NCI-H1694 treated with DMSO at 0.1 percent for 48 hours (cell line): ENCODE measurements at regions not wholly inside any gene's neighbourhood (a gene's known extent, or its start where the extent isn't known, plus 50 kb on each side); places are given as distances from the start of the nearest gene placed in this dataset.

ENCODE experiments used
- DNase-seq: peaks from one replicate; lab custom pipeline; 2025; lab: John Stamatoyannopoulos, UW

DNA sequence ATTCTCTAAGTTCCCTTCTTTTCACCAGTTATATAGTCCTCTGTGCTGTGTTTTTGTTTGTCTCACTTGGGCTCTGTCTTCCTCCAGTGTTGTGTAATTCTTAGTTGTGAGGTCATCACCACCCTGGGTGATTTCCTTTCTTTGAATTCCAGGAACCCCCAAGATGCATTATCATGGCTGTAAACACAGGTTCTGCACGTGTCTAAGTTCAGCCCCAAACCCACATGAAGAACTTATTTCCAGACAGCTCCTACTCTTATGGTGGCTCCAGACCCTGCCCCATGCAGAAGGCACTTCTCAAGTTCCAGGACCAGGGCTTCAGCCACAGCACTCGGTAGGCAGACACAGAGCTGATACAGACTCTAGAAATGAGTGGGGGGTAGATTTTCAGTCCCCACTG, 560.5 kb downstream of the BCL11B start:
- DNase-seq, result no peak

GRCh38 chr14:98714626-98715425, 557.2 kb downstream of the BCL11B start:
- no peak for DNase-seq

DNA sequence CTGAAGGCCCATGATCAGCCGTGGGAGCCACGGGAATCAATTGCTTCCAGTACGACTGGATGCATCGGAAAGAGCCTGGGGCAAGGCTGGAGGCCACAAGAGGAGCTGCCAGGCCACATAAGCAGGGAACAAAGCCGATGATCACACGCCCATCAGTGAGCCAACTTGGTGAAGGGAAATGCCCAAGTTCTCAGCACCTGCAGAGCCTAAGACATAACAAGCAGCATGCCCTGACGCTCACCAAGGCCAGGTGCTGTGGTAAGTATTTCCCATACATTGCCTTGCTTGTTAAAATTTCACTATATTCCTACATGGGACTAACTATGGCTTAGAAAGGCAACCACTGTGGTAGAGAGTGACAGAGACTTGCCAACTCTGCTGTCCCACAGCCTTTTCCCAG, 555.9 kb downstream of the BCL11B start:
- no peak for DNase-seq

GRCh38 chr14:98721061-98721460, 550.9 kb downstream of the BCL11B start:
- no peak for DNase-seq

- no peak for DNase-seq
These were observed 547.3 kb downstream of the BCL11B start for GRCh38 chr14:98724734-98725133.

- DNase-seq, result no peak
These were observed 546.8 kb downstream of the BCL11B start for GRCh38 chr14:98725191-98725590.

GRCh38 chr14:98725676-98726075, 546.3 kb downstream of the BCL11B start:
- no peak for DNase-seq

DNA sequence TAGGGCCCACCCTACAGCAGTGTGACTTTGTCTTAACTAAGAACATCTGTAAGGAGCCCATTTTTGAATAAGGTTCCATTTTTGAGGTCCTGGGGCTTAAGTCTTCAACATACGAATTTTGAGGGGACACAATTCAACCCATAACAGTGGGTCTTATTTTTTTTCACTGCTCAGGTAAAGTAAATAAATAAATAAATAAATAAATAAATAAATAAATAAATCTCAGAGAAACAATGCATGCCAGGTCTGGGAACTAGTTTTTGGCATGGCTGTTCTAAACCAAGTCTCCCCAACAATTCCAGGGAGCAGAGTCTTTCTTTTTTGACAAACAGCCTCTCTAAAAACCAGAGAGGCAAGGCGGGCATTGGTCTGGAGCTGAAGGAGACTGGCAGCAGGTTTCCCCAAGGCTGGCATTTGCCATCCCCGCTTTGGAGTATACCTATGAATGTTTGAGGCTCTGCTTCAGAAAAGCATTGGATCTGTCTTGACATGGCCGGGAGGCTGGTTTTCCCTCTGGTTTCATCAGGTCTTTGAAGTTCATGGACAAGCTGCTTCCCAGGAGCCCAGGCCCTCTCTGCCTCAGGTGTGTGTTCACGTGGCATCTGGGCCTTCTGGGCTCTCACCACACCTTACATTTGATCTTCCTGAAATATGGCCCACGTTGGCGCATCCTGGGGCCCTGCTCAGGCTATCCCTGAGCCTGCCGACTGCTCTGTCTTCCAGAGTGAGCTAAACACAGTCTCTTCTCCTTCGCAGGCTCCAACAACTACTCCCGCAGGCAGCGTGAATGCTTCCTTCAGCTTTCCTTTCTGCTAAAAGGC, 545.2 kb downstream of the BCL11B start:
- no peak for DNase-seq

DNA sequence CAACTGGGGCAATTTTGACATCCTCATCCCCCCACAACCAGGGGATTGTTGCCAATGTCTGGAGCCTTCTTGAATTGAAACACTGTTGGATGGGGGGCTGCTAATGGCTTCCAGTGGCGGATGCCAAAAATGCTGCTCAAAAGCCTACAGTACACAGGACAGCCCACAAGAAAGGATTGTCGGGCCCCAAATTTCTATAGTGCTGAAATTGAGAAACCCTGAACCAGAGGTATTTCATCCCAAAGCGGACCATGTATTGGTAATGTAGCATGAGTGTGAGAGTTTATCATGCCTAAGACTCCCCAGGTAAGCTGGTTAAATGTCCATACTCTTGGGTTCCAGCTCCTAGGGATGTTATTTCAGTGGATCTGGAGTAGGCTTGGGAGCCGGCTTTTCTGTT, 544.0 kb downstream of the BCL11B start:
- no peak for DNase-seq

DNA sequence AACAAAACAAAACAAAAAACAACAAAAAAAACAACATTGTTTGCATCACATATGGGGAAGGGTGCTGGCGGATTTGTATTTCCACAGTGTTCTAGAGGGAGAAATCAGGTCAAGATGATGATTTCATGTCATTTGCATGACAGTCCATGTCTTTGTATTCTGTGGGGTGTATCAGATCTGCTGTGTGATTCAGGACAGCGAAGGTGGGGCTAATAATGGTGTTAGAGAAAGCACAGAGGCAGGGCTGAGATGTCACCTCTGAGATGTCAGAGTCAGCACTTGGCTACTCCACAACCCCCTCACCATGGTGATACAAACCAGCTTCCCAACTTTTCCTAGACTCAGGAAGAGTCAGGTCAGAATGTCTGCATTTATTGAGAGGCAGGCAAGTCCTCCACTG, 543.2 kb downstream of the BCL11B start:
- DNase-seq, result no peak

- DNase-seq, result no peak
These were observed 540.7 kb downstream of the BCL11B start for GRCh38 chr14:98731286-98731685.

DNA sequence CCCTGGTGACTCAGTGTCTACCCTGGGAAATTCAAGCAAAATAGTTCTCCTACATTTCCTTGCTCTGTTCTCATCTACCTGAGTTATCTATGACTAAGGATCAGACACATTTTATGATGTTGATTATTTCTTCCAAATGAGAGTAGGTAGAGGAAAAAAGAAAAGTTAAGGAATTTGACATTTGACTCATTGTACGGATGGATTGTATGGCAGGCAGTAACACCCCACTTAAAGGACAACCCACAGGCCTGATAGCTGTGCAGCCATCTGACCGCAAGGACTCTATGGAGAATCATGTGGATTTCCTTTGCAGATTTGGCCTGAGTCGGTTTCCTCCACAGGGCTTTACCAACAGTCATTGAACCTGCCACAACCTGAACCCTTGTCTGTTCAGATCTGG, 540.3 kb downstream of the BCL11B start:
- DNase-seq, result no peak

DNA sequence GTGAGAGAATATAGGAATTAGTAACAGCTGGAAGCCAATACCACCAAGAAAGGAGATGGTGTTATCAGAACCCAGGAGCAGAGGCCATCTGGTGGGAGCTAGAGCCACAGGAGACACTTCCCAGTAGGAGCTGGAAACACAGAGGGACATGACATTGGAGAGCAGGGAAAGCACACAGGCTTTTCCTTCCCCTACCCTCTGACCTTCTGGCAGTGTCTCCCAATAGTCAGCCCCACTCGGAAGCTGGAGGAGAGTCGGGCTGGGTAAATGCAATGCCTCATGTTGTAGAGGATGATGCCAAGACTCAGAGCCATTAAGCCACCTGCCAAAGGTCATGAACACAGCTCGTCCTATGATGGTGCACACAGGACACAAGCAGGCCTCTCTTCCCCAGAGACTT, 538.5 kb downstream of the BCL11B start:
- DNase-seq, result no peak

DNA sequence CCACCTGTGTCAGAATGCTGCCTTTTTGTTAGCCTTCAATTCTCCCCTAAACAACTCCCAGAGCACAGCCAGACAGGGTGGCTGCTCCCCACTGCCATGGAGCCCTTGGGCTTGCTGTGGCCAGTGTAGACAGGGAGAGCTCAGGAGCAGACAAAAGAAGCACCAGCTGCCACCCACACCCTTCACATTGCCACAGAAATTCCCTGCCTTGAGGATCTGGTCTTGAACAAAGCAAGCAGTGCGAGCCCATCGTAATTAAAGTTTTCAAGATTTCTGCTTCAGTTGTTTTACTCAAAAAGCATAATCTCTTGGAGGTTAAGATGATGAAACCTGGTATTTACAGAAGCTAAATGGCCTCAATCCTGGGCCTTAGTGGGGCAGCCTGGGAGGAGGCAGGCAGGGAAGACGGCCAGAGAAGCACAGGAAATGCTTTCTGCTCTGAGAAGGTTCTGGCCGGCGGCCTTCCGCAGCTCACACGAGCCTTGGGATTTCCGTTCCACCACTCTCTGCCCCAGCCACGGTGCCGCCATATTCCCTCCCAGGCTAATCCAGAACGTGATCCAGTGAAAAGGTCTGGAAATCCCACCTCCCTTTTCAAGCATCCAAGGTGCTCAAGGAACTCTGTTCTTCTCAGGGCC, 535.2 kb downstream of the BCL11B start:
- DNase-seq, result no peak

DNA sequence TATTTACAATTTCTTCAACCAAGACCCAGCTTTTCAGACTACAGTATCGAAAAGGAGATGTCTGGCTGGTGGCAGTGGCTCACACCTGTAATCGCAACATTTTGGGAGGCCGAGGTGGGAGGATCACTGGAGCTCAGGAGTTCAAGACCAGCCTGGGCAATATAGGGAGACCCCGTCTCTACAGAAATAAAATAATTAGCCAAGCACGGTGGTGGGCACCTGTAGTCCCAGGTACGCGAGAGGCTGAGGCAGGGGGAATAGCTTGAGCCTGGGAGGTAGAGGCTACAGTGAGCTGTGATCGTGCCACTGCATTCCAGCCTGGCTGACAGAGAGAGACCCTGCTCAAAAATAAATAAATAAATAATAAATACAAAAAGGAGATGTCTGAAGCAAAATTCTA, 530.5 kb downstream of the BCL11B start:
- DNase-seq, result no peak

DNA sequence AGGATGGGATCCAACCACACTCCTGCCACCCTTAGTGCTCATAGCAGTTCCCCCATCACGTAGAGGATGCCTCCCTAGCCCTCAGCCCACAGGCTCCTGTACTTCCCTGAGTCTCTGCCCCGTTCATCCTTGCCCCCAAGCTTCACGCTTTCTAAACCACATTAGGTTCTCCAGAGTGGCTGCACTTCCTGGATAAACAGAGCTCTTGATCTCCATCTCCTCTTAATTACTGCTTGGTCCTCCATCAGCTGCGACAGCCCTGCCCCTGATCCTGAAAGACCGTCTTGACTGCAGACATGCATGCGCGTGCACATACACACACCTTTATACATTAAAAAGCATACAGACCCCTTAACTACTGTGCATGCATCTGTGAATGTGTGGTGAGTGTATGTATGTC, 530.0 kb downstream of the BCL11B start:
- DNase-seq, result no peak

- DNase-seq, result no peak
These were observed 528.5 kb downstream of the BCL11B start for GRCh38 chr14:98743536-98743935.

DNA sequence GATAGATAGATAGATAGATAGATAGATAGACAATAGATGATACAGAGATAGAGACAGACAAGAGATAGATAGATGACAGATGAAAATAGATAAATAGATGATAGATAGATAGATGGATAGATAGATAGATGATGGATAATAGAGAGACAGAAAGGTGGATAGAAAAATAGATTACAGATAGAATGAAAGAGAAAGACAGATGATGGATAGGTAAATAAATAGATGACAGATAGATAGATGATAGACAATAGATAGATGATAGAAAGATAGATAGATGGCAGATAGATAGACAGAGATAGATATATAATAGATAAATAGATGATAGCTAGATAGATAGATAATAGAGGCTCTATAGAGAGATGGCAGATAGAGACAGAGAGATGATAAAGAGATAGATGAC, 523.0 kb downstream of the BCL11B start:
- no peak for DNase-seq

- no peak for DNase-seq
These were observed 520.9 kb downstream of the BCL11B start for GRCh38 chr14:98751110-98751509.

- no peak for DNase-seq
These were observed 519.3 kb downstream of the BCL11B start for GRCh38 chr14:98752660-98753059.

DNA sequence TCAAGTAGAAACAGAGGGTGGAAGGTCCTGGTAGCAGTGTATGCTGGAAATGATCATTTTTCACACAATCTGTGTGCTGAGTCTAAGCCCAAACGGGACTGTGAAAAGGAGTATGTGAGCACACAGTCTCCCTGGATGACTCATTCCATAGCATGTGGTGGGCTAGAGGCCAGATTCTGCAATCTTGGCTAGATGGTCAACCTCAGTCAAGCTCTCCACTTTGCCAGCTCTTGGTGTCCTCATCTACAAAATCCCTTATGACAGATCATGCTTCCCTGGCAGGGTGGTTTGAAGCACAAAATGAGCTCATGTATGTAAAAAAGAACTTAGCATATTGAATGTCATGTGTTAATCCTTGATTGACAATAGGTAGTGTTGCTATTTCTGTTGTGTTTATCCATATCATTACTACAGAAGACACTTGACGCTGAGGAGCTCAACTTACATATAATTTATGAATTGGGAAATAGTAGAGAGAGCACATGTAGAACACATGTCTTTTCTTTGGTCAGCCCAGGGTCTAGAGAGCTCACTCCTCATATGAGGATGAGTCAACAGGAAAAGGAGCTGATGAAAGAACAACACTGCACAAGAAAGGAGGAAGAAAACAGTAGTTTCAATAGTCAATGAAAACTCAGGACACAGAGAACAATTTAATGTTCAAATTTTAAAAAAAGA, 517.5 kb downstream of the BCL11B start:
- DNase-seq, result no peak

DNA sequence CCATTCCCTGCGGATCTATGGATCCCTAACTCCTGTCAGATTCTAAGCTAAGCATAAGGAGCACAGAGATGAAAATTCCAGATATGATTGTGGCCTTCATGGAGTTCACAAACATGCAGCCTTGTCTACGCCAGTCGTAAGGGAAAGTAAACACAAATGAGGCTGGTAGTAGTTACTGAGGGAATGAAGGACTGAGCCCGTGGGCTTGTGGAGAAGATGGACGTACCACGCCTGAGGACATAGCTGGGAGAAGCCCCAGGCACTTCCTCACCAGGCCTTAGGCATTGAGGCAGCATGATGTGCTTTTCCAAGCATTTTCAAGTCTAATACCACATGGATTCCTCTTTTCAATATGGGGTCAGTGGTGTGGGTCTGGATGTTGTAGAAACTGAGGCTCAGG, 515.2 kb downstream of the BCL11B start:
- no peak for DNase-seq
